Stimulated activated CD4-positive, alpha-beta T cell treated with anti-CD3 and anti-CD28 coated beads, TNF-alpha, amount 100 ng/mL, for 24 hours (primary cell): ENCODE measurements at regions not wholly inside any gene's neighbourhood (a gene's known extent, or its start where the extent isn't known, plus 50 kb on each side); places are given as distances from the start of the nearest gene placed in this dataset.

ENCODE experiments used
- DNase-seq, 3 experiments: peaks; one replicate each; pipeline ENCODE4 v3.0.0-alpha.2; 2020; ENCODE audit warnings: low read depth in 3 of 3

DNA sequence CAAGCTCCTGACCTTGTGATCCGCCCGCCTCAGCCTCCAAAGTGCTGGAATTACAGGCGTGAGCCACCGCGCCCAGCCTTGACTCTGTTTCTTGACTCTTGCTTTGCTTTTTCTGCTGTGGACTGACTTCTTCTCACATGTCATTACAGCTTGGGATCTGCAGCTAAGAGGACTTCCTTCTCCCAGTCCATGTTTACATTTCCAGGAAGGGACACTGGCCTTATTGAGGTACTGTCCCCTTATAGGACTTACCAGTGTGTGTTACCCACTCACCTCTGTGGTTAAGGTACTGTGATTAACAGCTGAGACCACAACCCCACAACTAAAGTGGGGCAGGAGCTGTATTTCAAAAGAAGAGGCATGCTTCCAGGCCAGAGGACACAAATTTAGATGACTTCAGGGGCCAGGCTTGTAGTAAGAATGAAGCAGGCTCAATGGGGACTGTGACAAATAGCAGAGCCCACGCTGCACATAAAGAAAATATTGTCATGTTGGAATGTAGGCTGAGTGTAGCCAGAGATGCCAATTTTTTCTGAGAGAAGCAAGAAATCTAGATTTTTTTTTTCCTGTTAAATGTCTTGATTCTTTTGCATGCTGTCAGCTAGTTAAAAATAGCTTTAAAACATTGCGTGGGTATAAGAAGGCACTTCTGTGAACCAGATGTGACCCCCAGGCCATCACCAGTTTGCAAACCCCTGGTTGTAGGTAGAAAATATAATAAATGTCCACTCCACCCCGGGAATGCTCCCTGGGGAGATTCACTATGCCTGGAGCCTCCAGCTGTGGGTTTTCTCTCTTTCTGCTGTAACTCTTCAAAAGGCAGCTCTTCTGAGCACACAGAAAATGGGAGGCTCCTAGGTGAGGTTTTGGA lies 75.0 kb downstream of the PTPDC1 start:
- no peak for DNase-seq

DNA sequence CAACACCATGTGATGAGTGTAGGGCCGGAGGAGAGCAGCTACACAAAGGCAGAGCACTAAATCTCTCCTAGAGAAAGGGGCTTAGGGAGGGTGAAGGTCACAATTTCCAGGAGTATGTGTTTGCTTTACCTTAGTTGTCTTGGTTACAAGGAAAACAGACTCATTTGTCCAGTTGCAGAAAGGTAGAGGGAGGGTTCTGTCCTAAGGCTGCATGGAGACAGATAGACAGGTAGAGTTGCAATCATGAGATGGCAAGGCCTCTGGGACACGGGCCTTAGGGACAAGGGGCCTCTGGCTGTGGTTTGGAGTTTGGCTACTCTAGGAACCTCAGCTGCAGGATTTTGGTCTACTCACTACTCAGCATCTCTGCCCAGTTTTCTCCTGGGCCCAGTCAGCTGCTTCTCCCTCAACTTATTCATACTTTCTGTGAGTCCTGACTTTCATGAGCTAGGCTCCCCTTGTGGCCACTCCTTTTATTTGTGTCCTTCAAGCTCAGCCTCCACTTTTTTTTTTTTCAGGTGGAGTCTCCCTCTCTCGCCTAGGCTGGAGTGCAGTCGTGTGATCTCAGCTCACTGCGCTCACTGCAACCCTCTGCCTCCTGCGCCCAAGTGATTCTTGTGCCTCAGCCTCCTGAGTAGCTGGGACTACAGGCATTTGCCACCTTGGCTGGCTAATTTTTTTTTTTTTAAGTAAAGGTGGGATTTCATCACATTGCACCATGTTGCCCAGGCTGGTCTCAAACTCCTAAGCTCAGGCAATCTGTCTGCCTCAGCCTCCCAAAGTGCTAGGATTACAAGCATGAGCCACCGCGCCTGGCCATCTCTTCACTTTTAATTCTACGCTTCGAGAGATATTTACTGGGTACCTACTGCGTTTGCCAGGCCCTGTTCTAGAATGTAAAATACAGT lies 76.6 kb downstream of the PTPDC1 start:
- DNase-seq, result no peak

DNA sequence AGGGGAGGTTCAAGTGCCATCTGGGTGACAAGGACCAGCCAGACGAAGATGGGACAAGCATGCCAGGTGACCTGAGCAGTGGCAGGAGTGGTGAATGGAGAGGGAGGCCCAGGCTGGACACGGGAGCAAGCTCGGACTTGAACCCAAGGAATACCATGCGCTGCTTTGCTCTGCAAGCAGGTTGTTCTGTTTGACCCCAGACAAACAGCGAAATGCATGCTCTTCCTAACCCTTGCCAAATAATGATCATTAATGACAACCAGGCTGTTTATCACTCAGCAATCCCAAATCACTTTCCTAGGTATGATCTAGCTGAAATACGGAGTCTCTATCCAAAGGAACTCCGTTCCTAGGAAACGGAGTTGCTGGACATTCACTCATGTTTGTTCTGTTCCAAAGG lies 77.4 kb downstream of the PTPDC1 start:
- DNase-seq, result no peak

DNA sequence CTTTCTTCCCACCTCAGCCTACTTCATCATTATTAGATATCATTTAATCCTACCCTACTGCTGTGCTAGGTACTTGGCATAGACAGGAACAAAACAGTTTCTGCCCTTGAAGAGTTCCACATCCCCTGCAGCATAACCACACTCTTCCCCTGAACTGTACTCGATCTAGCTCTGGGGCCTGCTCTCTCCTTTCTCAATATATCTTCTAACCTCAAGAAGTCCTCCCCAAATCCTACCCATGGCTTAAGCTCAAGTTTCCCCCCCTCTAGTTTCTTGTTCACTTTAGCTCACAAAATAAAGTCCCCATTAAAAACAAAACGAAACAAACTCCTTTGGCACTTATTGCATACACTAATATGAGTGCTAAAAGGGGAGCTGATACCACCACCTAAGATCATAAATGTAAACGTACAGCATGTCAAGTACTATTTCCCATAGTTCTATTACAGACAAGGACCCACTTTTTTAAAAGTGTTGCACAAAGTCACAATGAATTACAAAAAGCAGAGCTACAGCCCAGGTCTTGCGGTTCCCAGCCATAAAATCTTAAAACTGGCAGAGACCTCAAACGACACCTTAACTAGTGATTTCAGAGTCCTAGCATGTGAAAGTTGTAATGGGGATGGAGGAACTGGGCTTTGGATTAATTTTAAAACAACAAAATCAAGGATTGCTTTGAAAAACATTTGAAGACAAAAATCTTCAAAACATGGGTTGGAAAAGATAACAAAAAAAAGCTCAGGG lies 80.7 kb downstream of the PTPDC1 start:
- DNase-seq, result no peak

DNA sequence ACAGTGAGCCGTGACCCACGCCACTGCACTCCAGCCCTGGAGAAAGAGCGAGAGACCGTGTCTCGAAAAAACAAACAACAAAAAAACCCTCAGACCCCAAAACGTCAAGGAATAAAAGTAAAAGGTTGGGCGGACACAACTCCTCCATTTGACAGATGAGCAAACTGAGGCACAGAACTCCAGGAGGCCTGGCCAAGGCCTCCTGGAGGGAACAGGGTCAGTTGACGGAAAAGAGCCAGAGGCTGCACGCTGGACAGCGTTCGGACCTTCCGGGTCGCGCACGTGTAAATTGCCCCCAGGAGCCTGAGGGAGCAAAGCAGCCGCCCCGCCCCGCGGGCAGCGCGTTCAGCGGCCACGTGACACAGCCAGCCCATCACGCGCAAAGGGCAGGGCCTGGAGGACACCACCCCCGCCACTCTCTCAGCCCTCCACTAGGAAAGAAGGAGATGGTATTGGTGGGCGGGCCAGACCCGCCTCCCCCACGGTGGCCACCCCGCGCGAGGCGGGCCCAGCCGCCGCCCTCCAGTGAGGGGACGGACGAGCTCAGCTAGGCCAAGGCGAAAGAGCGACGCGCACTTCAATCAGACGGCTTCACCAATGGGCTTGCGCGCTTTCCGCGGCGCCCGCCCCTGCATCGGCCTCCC lies 81.5 kb downstream of the PTPDC1 start:
- DNase-seq, result peak; percentile 91 to 95 (median 92)

DNA sequence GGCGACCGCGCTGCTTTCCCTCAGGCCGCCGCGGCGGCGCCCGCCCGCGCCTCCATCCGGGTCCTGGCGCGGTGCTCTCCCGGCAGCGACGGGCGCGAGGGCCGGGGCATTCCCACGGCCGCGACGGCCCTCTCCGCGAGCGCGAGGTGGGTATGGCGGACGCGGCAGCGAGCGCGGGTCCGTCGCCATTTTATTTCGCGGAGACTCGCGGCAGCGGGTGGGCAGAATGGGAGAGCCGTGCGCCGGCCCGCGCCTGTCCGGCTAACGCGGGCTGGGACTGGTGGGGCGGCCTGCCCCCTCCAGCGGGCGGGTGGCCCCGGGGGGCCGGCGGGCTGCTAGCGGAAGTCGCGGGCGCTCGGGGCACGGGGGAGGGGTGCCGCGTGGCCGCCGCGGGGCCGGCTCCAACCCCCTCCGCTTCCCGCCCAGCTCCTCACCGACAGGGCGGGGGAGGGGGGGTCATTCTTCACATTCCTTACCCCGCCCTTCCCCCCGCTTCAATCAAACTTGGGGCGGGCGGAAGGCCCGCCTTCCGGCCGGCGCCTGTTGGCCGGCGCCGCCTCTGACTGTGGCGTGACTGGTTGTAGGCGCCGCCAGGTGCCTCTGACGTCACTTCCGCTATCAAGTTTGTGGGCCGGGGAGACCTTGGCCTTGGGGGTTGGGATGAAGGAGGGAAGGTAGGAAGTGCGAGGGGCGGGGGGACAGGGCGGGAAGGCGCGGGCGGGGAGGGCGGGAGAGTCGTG lies 82.1 kb downstream of the PTPDC1 start:
- DNase-seq, result peak; percentile 93 to 95 (median 93)

DNA sequence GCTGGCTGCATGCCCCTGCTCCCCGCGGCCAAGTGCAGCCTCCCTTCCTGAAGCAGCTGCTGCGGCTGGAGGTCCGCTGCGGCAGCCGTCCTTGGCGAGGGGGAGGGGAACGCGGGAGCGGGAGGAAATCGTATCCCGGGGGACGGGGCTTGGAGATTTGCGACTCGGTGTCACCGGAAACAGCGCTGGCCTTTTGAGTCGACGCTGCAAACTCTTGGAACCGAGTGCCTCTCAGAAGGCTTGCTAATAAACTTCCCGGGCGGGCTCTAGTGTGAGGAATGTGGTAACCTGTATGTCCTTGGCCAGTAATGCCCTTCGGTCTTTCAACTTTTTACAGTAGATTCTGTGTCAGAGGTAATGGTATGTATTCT lies 82.7 kb downstream of the PTPDC1 start:
- no peak for DNase-seq

DNA sequence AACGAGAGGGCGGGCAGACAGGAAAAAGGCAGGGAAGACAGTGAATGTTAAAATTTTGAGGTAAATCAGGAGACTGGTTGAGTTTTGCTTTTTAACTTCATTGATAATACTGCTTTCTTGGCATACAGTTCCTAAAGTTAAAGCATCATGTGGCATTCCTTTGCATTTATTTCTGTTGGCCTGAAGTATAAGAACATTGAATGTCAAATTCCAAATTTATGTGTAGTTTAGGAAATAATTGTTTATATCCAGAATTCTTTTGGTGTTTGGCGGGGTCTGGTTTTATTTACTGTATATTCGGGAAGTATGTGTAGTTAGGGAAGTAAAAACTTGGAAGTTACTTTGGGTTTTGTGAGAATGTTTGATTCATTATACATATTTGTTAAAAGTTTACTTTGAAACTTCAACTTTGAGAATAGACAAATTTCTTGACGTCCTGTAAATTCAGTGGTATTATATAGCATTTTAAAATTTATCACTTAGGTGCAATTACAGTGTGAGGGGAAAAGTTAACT lies 83.2 kb downstream of the PTPDC1 start:
- no peak for DNase-seq

DNA sequence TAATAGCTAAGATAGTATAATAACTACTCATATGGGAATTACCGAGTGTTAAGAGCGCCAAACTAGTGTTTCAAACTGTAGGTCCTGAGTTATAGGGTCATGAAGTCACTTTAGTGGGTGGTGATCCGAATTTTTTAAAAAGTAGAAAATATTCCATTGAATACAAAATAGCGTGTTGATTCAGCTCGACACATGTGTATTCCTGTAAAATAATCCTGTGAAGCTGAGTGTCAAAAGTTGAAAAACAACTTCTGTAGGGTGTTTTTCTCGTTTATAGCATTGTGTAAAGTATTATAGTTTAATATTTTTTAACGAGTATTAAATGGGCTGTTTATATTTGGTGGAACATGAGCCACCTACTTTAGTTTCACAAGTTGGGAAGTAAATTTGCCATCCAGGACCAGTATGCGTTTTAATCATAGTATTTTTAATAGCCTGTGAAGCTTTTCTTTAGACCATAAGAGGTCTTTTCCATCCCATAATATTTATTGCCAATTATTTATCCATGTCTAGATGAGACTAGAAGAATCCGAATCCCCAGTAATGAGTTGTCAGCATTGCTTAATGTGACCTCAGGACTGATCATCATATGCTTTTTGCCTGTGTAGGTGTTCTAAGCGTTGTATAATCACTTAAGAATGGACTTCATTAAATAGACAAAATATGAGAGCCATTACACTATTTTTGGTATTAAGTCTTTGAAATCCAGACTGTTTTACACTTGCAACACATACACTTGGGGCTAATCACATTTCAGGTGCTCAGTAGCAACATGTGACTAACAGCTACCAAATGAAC lies 84.1 kb downstream of the PTPDC1 start:
- no peak for DNase-seq

DNA sequence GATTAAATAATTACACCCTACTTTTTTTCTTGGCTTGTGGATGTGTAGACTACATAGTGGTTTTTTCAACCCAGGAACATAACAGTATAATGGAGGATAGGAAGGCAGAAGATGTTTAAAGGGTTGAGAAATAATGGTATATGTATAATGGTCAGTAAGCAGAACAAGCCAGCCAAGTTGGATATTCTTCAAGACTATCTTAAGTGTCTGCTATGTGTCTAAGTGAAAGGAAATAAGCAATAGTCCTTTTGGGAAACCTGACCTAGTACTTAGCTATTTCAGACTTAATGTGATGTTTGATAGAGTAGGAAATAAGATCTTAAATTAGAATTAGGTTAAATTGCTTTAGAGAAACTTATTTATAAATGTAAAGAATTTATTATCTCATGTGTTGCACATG lies 85.7 kb downstream of the PTPDC1 start:
- no peak for DNase-seq

DNA sequence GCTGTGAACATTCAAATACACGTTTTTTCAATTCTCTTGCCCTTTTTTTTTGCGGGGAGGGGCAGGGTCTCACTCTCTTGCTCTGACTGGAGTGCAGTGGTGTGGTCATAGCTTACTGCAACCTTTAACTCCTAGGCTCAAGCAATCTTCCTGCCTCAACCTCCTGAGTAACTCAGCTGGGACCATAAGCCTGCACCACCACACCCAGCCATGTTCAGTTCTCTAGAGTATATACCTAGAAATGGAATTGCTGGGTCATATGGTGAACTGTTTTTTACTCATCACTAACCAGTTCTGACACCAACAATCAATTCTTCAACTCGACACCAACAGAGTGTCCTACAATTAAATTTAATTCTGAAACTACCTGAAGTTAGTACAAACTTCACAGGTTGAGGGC lies 85.5 kb upstream of the ZNF169 start:
- peak in 1 of 3 experiments; percentile 21 for DNase-seq

DNA sequence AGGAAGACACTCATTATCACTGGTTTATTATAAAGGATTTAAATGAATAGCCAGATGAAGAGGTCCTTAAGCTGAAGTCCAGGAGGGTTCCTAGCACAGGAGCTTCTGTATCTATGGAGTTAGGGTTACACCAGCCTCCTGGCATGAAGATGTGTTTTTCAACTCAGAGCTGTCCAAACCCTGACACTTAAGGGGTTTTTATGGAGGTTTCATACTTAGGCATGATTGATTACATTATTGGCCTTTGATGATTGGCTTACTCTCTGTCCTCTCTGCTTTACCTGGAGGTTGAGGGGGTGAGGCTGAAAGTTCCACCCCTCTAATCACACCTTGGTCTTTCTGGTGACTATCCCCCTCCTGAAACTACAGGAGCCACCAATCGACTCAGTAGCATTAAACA lies 84.9 kb upstream of the ZNF169 start:
- DNase-seq, result no peak

DNA sequence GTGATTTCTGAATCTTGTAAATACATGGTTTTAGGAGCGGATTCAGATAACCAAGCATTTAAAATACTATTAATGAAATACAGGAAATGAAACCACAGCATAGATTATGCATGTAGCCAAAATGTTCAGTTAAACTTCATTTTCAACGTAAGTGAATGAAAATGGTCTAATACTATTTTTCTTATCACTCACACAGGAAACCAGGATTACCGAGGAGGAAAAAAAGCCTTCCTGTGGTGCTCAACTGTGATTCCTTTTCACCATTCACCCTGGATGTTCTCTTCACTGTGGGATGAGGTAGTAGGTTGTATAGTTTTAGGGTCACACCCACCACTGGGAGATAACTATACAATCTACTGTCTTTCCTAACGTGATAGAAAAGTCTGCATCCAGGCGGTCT lies 83.4 kb upstream of the ZNF169 start:
- no peak for DNase-seq

DNA sequence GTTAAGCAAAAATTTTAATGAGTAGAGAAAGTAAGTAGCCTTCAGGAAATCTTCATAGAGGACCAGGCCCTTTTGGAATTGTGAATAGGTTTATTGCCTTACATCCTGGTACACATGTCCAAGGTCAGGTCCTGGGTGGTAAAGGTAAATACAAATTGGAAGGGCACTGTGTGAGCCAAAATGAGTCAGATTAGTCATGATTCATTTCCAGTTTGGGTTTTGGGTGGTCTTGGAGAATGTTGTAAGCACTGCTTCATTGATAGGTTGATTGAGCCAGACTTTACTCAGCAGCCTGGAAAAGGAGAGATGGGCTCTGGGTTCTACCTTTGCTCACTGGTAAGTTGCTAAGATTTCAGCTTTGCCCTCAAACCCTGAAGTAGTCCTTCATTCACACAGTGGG lies 82.5 kb upstream of the ZNF169 start:
- DNase-seq, result no peak

DNA sequence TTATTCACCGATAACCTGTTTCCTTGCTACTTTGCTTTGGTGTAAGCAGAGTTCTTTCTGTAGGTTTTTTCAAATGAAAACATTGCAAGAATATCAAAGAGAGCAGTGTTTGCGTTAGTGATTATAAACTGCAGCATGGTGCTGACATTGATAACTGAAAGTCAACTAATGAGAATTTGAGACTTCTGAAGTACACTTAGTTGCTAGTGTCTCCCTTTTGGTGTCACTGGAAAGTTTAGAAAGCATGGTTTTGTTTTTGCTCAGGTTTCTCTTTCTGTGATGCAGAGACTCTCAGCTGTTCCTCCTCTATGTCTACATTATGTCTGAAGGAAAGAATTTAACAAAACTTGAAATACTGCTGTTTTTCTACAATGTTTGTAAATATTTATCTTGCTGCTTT lies 80.2 kb upstream of the ZNF169 start:
- DNase-seq, result no peak

DNA sequence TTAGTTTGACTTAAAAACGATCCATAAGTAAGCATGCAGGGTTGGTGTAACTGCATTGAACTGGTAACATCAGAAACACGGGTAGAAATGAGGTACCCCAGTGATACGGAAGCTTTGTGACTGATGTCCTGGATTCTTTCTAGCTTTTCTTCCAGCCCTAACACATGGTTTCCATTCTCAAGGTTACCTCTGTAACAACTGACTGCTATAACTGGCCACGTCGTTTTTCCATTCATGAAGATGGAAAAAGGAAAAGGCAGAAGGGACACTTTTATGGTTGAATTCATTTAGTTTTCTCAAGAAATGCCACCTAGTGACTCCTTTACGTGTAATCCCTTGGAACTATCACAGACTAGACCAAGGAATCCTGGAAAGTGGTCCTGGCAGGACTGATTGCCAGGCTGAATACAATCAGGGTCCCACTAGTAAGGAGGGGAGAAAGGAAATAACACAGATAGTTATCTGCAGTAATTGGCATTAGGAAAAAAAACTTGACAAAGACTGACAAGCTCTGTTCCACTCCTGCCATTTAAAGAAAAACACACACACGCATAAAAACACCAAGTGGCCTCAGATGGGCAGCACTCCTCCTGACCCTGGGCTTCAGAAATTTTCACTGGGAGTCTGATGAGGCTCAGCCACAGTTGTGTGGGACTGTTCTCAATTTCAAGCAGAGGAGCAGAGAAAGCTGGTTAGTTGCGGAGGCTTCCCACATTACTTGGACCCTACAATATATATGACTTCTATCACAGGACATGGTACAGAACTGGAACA lies 77.5 kb upstream of the ZNF169 start:
- no peak for DNase-seq

DNA sequence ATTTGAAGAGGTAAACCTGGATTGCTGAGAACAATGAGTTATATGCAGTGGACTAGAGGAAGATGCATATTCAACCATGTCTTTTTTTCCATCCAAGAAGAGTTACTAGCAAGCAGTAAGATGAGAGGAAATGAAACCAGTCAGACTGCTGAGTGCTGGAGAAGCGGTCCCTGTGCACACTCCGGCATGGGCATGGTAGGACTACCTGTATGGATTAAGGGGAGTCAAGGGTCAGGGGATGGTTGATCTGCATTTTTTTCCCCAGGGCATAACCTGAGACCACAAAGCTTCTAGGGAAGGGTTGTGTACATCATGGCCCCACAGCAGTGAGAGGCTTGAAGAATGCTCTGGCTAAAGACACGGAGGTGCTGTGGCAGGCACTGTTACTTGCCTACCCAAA lies 76.6 kb upstream of the ZNF169 start:
- no peak for DNase-seq

DNA sequence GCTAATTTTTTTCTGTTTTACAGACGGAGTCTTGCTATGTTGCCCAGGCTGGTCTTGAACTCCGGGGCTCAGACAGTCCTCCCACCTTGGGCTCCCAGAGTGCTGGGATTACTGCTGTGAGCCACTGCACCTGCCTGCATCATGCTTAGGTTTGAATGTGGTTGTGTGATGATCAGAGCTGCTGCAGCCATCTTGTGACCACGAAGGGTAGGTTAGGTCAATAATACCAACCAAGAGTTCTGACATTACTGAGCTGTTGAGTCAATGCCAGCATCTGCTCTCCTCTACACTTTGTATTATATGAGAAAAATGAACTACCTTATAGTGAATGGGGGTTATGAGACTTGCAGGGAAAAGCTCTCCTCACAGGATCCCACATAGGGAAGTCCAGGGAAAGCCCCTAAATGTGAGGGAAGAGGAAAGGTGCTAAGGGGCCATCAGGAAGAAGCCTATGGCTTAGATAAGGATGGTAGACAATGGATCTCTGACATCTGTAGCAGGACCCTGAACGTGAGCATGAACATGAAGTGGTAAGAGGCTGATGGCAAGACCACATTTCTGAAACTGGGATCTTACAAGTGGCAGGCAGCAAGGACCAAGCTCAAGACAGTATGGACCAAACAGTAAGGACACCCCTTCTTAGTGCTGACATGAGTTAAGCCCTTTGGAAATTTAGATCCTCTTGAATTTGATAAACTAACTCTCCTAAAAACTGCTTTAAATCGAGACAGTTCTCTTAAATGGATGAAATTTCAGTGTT lies 75.7 kb upstream of the ZNF169 start:
- no peak for DNase-seq
